BJ (cell line): ENCODE measurements at regions not wholly inside any gene's neighbourhood (a gene's known extent, or its start where the extent isn't known, plus 50 kb on each side); places are given as distances from the start of the nearest gene placed in this dataset.

ENCODE experiments used
- CTCF ChIA-PET: fragments of 350-600 bp; formaldehyde crosslinking; extraction: SDS; loops from one replicate; lab custom pipeline; 2021; ENCODE audit warnings: antibody characterized with exemption, inconsistent platforms; lab: Yijun Ruan, JAX
- POLR2A ChIA-PET: fragments of 300-600 bp; sonication (Branson Sonifier 250); formaldehyde crosslinking; extraction: SDS; loops from one replicate; lab custom pipeline; 2021; ENCODE audit warnings: antibody characterized with exemption; lab: Charles Lee
- DNase-seq: peaks from one replicate; pipeline ENCODE4 v3.0.0-alpha.2; 2011; ENCODE audit warnings: low read depth
- H3K27me3 ChIP-seq: 2 replicates; pipeline ENCODE4 v1.6.0; 2011; ENCODE audit warnings: low read length; ENCODE audit not compliant: control insufficient read depth, insufficient read depth
- H3K36me3 ChIP-seq: 2 replicates; pipeline ENCODE4 v1.5.1; 2011; ENCODE audit warnings: low read length; ENCODE audit not compliant: control insufficient read depth, insufficient read depth
- H3K4me3 ChIP-seq: 2 replicates; pipeline ENCODE4 v1.5.1; 2011; ENCODE audit warnings: low read depth, mild to moderate bottlenecking, control low read depth, low read length
- TF ChIP-seq, protein P1 (sequence below): IDR thresholded peaks from 2 replicates; pipeline ENCODE4 v1.5.1; 2011; ENCODE audit warnings: low read depth, mild to moderate bottlenecking, control low read depth, inconsistent platforms, low read length, moderate library complexity; ENCODE audit not compliant: insufficient read depth

DNA sequence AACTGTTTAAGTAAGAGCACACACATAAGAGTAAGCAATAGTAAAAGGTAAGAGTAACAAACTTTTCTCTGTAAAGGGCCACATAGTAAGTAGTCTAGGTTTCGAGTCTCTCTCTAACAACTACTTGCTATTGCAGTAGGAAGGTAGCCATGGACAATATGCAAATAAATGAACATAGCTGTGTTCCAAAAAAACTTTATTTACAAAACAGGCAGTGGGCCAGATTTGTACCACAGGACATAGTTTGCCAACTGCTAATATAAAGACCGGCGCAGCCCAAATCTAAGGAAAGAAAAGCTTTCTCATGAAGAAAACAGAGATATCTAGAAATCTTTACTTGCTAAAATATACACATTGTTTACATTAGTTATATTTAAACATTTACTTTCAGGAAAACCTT lies 239.0 kb upstream of the EGLN3 start:
- H3K27me3 ChIP-seq, result no peaks in the 10 kb centered on the region
- no peak overlapping the region for H3K4me3 ChIP-seq
- DNase-seq, result no peak
- TF ChIP-seq, protein P1, sequence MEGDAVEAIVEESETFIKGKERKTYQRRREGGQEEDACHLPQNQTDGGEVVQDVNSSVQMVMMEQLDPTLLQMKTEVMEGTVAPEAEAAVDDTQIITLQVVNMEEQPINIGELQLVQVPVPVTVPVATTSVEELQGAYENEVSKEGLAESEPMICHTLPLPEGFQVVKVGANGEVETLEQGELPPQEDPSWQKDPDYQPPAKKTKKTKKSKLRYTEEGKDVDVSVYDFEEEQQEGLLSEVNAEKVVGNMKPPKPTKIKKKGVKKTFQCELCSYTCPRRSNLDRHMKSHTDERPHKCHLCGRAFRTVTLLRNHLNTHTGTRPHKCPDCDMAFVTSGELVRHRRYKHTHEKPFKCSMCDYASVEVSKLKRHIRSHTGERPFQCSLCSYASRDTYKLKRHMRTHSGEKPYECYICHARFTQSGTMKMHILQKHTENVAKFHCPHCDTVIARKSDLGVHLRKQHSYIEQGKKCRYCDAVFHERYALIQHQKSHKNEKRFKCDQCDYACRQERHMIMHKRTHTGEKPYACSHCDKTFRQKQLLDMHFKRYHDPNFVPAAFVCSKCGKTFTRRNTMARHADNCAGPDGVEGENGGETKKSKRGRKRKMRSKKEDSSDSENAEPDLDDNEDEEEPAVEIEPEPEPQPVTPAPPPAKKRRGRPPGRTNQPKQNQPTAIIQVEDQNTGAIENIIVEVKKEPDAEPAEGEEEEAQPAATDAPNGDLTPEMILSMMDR, result no peak
- ChIA-PET POLR2A (no interaction called here), CTCF (interaction anchor here (0.9 to 1.1 kb wide), 2 partner anchors 10 to 57 kb away, joined by 3 read pairs; no protein-coding TSS in a partner anchor)
- no peaks in the 10 kb centered on the region for H3K36me3 ChIP-seq

DNA sequence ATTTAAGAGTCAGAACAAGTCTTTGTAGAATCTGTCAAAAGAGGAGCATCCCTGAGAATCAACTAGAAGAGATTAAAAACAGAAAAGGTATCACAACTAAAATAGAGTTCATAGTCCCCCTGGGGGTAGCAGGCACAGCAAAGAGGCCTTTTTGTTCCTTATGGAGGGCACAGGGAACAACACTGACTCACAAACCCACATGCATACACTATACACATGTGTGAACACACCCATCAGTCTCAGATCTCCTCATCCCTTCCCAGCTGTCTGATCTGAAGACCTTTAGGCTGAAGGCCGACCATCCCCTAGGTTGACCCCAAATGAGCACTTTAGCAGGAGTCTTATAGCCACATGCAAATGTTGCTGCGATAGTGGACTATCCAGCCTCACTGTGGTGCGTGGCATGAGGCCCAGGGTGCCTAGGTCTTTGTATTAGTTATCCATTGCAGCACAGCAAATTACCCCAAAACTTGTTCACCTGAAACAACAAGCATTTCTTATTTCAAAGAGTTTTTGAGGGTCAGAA lies 236.7 kb upstream of the EGLN3 start:
- TF ChIP-seq, protein P1, result no peak
- Histone ChIP-seq H3K4me3 (no peak overlapping the region), H3K27me3 (no peaks in the 10 kb centered on the region), H3K36me3 (no peaks in the 10 kb centered on the region)
- DNase-seq, result no peak
- ChIA-PET CTCF (no interaction called here), POLR2A (no interaction called here)

DNA sequence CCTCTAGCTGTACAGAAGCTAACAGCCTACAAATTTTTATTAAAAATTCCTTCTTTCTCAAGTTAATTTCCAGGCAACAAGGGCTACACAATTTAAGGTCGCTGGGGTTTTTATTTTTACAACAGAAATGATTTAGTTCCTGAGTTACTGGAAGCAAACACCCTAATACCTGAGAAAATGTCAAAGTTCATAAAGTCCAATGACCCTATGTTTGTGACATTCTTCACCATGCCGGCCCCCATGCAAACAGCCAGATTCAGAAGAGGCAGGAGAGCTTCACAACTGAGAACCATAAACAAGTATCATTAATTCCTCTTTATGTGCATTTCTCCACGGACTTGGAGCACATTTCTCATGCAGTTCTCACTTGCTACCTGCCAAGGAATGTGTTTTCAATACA lies 236.2 kb upstream of the EGLN3 start:
- no peak overlapping the region for H3K4me3 ChIP-seq
- no peak for DNase-seq
- H3K27me3 ChIP-seq, result no peaks in the 10 kb centered on the region
- ChIA-PET CTCF (no interaction called here), POLR2A (no interaction called here)
- TF ChIP-seq, protein P1, result no peak
- H3K36me3 ChIP-seq, result no peaks in the 10 kb centered on the region

DNA sequence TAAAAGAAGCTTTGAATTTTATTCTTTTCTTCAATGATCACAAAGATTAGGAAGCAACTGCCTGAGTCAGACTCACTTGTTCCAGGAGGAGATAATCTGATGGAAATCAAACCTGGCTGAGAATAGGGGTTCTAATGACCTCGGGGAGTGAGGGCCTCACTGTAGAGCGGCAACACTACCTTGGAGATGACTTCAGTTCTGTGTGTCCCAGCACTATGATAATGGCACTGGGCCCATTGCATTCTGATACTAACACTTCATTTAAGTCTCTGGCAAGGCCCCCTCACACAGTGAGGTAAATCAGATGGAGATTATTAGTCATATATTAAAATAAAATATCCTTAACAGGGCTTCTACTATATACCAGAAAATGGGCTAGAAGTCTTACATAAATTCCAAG lies 233.3 kb upstream of the EGLN3 start:
- no peak for DNase-seq
- ChIA-PET CTCF (interaction anchor here (2.0 kb wide), 1 partner anchor 11 kb away, joined by 6 read pairs; no protein-coding TSS in a partner anchor), POLR2A (no interaction called here)
- Histone ChIP-seq H3K27me3 (no peaks in the 10 kb centered on the region), H3K36me3 (no peaks in the 10 kb centered on the region), H3K4me3 (no peak overlapping the region)
- TF ChIP-seq, protein P1, result no peak

DNA sequence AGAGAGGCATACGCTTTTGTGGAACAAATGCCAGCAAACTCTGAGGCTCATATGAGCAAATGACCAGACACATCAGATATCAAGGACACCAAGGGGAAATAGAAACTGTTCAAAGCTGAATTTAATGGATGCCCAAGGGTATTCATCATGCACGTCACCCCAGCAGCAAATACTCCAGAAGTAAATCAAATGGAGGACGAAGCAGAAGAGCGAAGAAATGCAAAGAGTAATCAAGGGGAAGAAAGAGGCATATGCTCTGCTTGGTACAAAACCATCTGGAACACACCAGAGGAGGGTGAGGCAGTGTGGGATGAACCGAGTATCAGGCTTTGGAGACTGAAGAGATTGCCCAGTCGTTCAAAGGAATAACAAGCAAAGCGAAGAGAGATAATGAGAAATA lies 232.6 kb upstream of the EGLN3 start:
- Histone ChIP-seq H3K4me3 (no peak overlapping the region), H3K36me3 (no peaks in the 10 kb centered on the region), H3K27me3 (no peaks in the 10 kb centered on the region)
- POLR2A ChIA-PET, result no interaction called here
- CTCF ChIA-PET, result interaction anchor here (0.8 to 2.0 kb wide), 2 partner anchors 11 to 56 kb away, joined by 3 to 6 read pairs; no protein-coding TSS in a partner anchor
- TF ChIP-seq, protein P1, result no peak
- DNase-seq, result no peak
